HG03159 (cell line): ENCODE measurements at regions not wholly inside any gene's neighbourhood (a gene's known extent, or its start where the extent isn't known, plus 50 kb on each side); places are given as distances from the start of the nearest gene placed in this dataset.

Experiments used
- ATAC-seq: cut with Tn5 transposase; IDR thresholded peaks from one replicate; pipeline ENCODE4 v1.9.1; 2021; ENCODE audit warnings: mild to moderate bottlenecking, moderate library complexity; ENCODE audit not compliant: unreplicated experiment

- ATAC-seq, result no peak
Observed at GRCh38 chr6:146865756-146866379, 267.1 kb downstream of the ADGB start.

- ATAC-seq, result no peak
Observed at GRCh38 chr6:146866731-146867414, 268.1 kb downstream of the ADGB start.

GRCh38 chr6:146868671-146869209, 270.0 kb downstream of the ADGB start:
- ATAC-seq, result no peak

- peak; percentile 78 for ATAC-seq
Observed at GRCh38 chr6:146870760-146871159, 272.0 kb downstream of the ADGB start.

- no peak for ATAC-seq
Observed at GRCh38 chr6:146871611-146872425, 273.0 kb downstream of the ADGB start.

- ATAC-seq, result no peak
Observed at GRCh38 chr6:146872426-146872785, 273.6 kb downstream of the ADGB start.

GRCh38 chr6:146874278-146875018, 275.7 kb downstream of the ADGB start:
- ATAC-seq, result no peak

GRCh38 chr6:146875927-146876270, 277.1 kb downstream of the ADGB start:
- no peak for ATAC-seq

GRCh38 chr6:146876271-146877151, 277.7 kb downstream of the ADGB start:
- ATAC-seq, result no peak

GRCh38 chr6:146878168-146878951, 279.6 kb downstream of the ADGB start:
- ATAC-seq, result no peak

GRCh38 chr6:146878952-146879340, 280.2 kb downstream of the ADGB start:
- no peak for ATAC-seq

DNA sequence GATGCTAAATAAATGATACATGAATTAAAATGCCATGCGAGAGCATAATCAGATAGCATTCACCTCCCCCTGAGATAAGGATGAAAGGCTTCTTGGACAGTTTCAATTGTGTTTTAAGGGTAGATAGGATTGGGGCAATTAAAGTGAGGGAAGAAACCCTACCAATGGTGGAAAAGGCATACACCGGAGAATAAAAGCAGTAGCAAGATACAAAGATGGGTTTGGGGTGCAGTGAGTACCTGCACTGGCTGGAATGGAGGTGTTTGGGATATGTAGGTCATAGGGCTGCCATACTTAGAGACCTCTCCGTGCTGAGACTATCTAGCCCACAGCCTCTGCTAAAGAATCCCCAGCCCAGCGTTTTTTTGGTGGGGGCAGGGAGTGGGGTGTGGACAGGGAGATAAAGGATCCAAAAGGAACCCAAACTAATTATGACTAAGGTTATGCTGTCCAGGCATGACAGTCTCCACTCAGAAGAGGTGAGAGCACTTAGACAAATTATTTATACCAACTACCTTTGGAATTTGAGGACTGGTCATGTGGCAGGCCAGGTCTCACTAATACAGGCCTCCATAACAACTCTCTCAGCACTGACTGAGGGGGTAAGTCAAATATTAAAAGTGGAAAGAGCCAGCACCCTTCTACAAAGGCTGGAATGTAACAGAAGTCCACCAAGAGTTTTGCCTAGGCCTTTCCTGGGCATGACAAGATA, 280.8 kb downstream of the ADGB start:
- no peak for ATAC-seq

- ATAC-seq, result no peak
Observed at GRCh38 chr6:146881228-146882181, 282.7 kb downstream of the ADGB start.

DNA sequence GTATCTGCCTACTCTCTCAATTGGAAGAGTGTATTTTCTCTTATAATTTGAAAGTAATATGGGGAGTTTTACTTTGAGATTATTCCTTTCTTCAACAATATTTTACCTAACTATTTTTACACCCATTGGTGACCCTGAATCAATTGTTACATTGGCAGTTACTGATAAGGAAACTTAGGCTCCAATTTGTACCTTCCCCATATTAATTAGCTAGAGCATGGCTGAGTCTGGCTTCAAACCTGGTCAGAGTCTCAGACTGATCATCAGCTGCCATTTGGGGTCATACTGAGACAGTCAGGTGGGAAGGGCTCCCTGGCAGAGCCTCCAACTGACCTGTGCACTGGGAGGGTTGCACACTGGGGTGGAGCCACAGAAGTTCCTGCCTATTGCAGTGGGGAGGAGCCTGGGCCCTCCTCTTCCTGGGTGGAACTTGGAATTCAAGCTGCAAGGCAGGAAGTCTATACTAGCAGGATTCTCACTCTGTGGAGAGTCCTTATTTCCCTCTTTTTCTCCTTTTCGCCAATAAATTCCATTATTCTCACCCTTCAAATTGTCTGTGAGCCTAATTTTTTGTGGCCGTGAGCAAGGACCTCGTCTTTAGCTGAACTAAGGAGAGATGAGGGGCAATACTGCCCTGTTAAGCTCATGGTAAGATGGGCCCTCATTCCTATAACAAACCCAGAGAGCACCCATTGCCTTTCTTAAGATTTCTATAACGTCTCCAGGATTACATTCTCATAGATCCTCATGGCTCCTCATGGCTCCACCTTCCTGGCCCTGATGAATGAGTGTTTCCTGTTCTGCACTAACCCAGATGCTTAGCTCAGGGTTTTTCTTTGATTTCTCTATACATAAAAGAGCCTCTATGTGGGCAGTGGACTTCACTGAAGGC, 285.1 kb downstream of the ADGB start:
- no peak for ATAC-seq

GRCh38 chr6:146884728-146885127, 286.0 kb downstream of the ADGB start:
- peak; percentile 89 for ATAC-seq

- ATAC-seq, result no peak
Observed at GRCh38 chr6:146885708-146886457, 287.1 kb downstream of the ADGB start.
